GM18858 (cell line): ENCODE measurements at regions not wholly inside any gene's neighbourhood (a gene's known extent, or its start where the extent isn't known, plus 50 kb on each side); places are given as distances from the start of the nearest gene placed in this dataset.

Experiments used
- ATAC-seq: cut with Tn5 transposase; IDR thresholded peaks from one replicate; pipeline ENCODE4 v1.9.1; 2021; ENCODE audit not compliant: unreplicated experiment

DNA sequence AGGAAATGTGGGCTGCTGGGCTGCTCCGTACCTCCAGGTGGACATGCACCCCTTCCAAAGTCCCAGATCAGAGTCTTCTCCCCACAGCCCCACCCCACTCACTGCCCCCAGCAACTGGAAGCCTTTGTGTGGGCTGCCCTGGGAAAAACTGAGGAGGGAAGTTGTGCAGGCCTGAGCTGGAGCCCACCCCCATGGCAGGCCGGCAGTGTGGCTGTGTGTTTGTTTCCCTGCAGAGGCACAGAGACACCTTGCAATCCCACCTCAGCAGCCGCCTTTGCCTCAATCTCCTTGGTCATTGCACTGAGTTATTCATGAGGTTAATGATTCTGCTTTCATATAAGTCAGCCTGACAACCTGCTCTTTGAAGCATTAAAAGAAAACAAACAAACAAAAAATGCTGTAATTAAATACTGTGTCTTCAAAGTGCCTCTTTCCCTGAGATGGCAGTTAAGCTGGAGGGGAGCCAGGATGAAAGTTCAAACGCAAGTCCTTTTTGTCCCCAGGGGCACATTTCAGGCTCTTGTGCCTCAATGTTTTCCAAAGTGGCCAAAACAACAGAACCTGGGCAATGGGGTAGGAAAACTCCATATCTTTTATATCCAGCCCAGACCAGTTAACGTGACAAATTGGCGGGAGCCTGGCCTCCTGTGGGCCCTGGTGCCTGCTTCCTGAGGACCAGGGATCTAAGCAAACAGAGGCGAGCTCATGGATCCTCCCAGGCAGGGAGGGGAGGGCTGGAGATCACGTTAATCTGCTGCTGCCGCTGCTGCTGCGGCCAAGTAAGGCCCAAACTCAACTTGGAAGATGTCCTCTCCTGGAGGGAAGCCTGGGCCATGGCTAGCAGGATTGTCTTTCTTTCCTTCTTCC is 51.9 kb upstream of the TSPAN11 start:
- ATAC-seq = no peak

DNA sequence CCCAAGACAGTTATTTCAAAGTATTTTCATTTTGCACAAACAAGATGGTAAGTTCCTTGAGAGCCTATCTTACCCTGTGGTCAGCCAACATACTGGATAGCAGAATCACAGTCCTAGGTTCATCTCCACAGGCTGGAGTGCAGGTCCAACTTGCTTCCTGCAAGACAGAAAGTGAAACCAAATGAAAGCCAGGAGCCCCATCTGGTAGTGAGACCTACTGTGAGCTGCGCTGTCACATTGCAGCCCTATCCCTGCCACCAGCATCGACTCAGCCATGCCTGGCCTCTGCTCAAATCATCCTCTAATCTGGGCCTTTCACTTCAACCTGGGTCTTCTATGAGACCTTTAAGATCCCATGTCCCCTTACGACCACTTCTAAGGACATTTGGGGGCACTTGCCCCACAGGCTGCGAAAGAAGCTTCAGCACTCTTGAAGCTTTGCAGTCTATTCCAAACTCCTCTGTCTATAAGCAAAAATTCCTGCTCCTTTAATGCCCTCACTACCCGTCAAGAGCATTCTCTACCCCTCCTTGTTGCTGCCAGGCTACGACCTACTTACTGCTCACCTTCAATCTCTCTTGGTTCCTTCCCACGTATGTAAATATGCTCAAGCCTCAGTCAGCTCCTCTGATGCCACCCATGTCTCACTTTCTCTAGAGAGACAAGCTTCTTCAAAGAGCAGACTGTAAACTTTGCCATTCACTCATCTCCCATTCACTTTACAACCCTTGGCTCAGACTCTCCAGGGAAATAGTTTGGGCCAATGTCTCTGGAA is 55.9 kb upstream of the TSPAN11 start:
- ATAC-seq = no peak

DNA sequence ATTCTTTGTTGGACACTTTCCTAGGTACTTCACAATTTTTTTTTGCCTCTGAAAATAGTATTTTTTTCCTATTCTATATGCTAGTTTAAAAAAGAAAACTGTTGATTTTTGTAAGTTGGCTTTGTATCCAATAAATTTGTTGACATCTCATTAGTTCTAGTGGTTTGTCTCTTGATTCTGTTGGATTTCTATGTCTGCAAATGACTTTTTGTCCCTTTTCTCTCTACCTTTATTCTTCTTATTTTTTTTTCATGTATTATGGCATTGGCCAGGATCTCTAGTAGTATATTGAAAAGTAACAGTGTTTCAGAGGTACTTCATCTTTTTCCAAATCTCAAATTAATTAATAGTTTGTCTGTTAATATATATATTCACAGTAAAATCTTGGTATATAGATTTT is 59.1 kb upstream of the TSPAN11 start:
- ATAC-seq = no peak

- no peak for ATAC-seq
Measured at GRCh38 chr12:30866256-30866655, 60.3 kb upstream of the TSPAN11 start.

- ATAC-seq = no peak
Measured at GRCh38 chr12:30863839-30864238, 62.7 kb upstream of the TSPAN11 start.

DNA sequence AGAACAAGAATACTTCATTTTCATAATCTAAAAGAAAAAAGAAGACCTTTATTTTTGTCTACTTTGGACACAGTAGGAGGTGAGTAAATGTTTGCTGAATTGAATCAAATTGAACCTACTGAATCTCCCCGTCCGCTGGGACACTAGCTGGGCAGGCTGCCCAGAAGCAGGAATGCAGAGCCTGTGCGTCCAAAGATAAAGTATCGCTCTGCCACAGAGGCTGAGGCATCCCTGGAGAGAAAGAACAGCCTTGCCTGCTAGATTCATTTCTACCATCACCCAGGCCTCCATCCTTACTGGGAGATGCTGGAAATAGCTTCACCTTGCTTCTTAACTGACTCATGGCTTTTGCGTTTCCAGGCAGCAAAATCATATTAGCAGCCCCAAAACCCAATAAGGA is 64.1 kb upstream of the TSPAN11 start:
- ATAC-seq = no peak

GRCh38 chr12:30859226-30859625 is 67.3 kb upstream of the TSPAN11 start:
- ATAC-seq = no peak

- ATAC-seq = no peak
Measured at GRCh38 chr12:30858471-30858870, 68.1 kb upstream of the TSPAN11 start.

DNA sequence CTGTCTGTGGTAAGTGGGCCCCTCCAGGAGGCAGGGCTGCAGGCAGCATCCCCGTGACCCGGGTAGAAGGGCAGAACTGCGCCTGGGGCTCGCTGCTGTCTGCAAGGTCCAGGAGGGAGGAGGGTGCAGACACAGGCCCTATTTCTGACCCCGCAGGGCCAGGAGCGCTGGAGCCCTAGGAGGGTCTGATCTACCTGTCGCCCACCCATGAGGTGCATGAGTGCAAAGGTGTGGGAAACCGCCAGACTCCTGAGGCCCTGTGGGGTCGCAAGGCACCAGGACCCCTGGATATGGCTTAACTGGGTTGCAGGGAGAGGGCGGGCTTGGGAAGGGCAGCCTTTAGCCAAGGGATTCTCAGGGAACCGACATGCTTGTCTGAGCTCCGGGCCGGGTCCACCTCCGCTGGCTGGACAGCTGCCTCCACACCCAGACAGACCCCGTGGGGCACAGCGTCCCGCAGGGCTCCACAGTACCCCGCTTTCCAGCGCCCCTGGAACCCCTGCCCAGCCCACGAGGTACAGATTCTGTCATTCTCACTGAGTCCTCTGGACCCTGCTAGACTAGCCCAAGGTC is 72.9 kb upstream of the TSPAN11 start:
- no peak for ATAC-seq

DNA sequence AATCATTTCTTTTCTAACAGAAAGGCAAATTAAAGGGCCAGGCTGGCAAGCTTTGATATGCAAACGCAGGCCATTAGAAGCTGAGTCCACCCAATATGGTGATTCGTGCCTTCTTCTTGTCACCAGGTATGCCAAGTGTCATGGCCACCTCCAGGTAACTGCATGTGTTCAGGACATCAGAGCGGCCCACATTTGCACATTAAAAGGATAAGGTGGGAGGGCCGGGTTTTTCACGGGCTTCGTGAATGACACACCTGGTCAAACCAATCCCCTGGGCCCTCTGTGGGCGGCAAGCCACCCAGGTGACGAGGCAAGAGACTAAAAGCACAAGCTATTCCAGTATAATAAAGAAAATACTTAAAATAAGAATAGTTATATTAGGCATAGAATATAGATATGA is 75.9 kb upstream of the TSPAN11 start:
- no peak for ATAC-seq

DNA sequence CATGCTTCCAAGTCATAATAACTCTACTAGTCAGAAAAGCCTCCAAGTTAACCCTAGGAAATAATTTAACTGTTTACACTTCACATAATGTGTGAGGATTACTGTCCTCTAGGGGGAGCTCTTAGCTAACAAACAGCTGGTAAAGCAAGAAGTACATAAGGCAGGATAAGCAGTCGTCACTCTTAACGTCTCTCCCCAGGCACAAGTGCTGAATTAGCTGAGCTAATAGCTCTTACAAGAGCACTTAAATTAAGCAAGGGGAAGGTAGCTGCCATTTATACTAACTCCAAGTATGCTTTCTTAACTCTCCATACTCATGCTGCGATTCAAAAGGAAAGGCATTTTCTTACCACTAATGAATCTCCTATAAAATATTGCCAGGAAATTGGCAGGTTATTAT is 79.3 kb upstream of the TSPAN11 start:
- ATAC-seq = no peak

DNA sequence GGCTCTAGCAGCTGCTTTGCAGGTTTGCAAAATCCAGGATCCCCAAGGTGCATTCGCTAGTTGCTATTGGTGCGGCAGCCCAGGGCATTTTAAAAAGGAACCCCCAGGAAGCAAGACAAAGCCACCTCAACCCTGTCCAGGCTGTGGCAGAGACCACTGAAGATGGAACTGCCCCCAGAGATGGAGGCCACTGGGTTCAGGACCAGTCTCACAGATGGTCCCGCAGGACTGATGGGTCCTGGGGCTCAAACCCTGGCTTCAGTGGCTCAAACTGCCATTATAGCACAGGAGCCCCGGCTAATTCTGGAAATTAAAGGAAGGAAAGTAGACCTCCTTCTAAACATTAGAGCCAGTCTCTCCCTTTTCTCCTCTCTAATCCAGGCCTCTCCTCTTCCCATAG is 79.8 kb upstream of the TSPAN11 start:
- no peak for ATAC-seq

- ATAC-seq = no peak
Measured at GRCh38 chr12:30845676-30846075, 80.9 kb upstream of the TSPAN11 start.

- ATAC-seq = no peak
Measured at GRCh38 chr12:30843211-30843610, 83.3 kb upstream of the TSPAN11 start.

DNA sequence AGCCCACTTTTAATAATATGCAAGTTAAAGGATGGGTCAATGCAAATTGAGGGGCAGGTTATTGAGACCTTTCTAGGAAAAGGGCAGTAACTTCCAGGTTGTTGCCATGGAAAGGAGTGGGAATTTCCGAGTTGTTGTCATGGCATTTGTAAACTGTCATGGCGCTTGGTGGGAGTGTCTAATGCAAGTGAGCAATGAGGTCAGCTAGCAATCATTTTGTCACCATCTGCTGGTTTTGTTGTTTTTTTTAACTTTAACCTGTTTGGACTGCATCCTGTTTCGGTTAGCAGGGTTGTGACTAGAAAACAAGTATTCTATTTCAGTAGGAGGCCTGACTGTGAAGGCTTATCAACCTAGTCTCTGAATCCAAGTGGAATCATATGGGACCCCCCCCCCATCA is 85.8 kb upstream of the TSPAN11 start:
- ATAC-seq = no peak

GRCh38 chr12:30839643-30840220 is 85.0 kb upstream of the CAPRIN2 start:
- ATAC-seq = no peak

DNA sequence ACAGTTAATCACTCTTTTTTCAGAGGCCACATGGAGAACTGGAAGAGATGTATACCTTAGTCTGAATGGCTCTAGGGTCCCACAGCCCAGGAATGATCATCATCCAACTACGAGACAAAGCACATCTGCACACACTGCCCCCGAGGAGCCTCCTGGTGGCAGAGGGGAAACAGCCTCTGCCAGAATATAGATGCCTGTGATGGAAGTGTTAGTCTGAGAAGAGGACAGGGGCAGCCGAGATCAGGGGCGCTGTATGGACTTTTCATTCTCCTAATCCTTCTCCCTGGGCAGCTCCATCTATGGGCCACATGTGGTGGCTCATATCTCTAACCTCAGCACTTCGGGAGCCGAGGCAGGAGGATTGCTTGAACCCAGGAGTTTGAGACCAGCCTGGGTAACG is 82.8 kb upstream of the CAPRIN2 start:
- ATAC-seq = no peak

DNA sequence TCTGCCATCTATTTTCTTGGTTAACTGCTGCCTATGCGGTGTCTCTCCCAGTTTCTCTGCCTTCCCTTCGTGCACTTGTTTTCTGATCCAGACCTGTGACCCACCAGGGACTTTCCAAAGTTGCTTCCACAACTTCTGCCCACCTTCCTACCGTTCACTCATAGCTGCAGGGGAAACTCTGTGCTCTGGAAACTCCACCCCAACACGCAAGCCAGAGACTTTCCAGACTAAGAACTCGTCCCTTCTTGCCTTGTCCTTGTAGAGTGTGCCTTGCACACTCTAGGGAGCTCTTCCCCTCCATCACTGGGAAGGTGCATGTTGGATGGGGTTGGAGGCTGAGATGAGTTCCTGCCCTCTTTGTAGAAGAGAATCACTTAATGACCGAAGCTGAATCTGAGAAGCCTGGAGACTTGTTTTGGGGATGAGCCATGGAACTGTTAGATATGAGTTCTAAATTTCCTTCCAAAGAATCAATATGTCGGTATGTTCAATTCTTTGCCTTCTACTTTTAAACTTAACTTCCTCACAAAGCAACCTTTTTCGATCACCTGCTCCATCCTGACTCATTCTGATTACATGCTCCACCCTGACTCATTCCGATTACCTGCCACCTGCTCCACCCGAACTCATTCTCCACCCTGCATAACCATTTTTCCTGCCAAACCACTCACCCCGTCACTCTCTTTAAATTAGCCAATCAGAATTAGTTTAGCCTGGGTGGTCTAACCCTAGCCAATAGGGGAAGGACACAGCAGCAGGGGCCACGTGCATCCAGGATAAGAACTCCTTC is 82.1 kb upstream of the CAPRIN2 start:
- no peak for ATAC-seq

GRCh38 chr12:30835216-30835615 is 80.5 kb upstream of the CAPRIN2 start:
- no peak for ATAC-seq

- no peak for ATAC-seq
Measured at GRCh38 chr12:30830751-30831150, 76.0 kb upstream of the CAPRIN2 start.

GRCh38 chr12:30829876-30830275 is 75.1 kb upstream of the CAPRIN2 start:
- no peak for ATAC-seq
